ENCODE measurements at regions not wholly inside any gene's neighbourhood (a gene's known extent, or its start where the extent isn't known, plus 50 kb on each side); places are given as distances from the start of the nearest gene placed in this dataset.

GRCh38 chr2:144801766-144802165 is 281.8 kb upstream of the ZEB2 start:
- Histone ChIP-seq H3K27ac (ENCODE audit: low read depth, low read length) (no peak overlapping the region), H3K9me3 (ENCODE audit: control insufficient read depth in 5 of 5, low read length in 5 of 5) (no peaks in the 10 kb centered on the region), H3K36me3 (ENCODE audit: control insufficient read depth in 5 of 5, insufficient read depth in 5 of 5, low read length in 5 of 5) (no peaks in the 10 kb centered on the region), H3K4me3 (ENCODE audit: low read depth in 1 of 5, low read length in 5 of 5) (no peak overlapping the region), H3K4me1 (ENCODE audit: control insufficient read depth in 5 of 5, insufficient read depth in 5 of 5, low read length in 5 of 5) (peaks cover 0 to 5% (median 0%) of the 10 kb centered on the region in 5 donors), H3K27me3 (ENCODE audit: control insufficient read depth in 5 of 5, insufficient read depth in 4 of 5, low read length in 5 of 5) (no peaks in the 10 kb centered on the region), H3K9ac (ENCODE audit: low read length in 5 of 5) (no peak overlapping the region)

GRCh38 chr2:144801325-144801724 is 281.4 kb upstream of the ZEB2 start:
- no peaks in the 10 kb centered on the region for H3K36me3 ChIP-seq (ENCODE audit: control insufficient read depth in 5 of 5, insufficient read depth in 5 of 5, low read length in 5 of 5)
- peaks cover 0 to 5% (median 0%) of the 10 kb centered on the region in 5 donors for H3K4me1 ChIP-seq (ENCODE audit: control insufficient read depth in 5 of 5, insufficient read depth in 5 of 5, low read length in 5 of 5)
- no peaks in the 10 kb centered on the region for H3K9me3 ChIP-seq (ENCODE audit: control insufficient read depth in 5 of 5, low read length in 5 of 5)
- no peak overlapping the region for H3K27ac ChIP-seq (ENCODE audit: low read depth, low read length)
- H3K4me3 ChIP-seq (ENCODE audit: low read depth in 1 of 5, low read length in 5 of 5): no peak overlapping the region
- no peak overlapping the region for H3K9ac ChIP-seq (ENCODE audit: low read length in 5 of 5)
- no peaks in the 10 kb centered on the region for H3K27me3 ChIP-seq (ENCODE audit: control insufficient read depth in 5 of 5, insufficient read depth in 4 of 5, low read length in 5 of 5)

GRCh38 chr2:144798989-144799388 is 279.1 kb upstream of the ZEB2 start:
- no peak overlapping the region for H3K4me3 ChIP-seq (ENCODE audit: low read depth in 1 of 5, low read length in 5 of 5)
- H3K4me1 ChIP-seq (ENCODE audit: control insufficient read depth in 5 of 5, insufficient read depth in 5 of 5, low read length in 5 of 5): no peaks in the 10 kb centered on the region
- H3K9ac ChIP-seq (ENCODE audit: low read length in 5 of 5): no peak overlapping the region
- H3K27ac ChIP-seq (ENCODE audit: low read depth, low read length): no peak overlapping the region
- H3K9me3 ChIP-seq (ENCODE audit: control insufficient read depth in 5 of 5, low read length in 5 of 5): no peaks in the 10 kb centered on the region
- no peaks in the 10 kb centered on the region for H3K36me3 ChIP-seq (ENCODE audit: control insufficient read depth in 5 of 5, insufficient read depth in 5 of 5, low read length in 5 of 5)
- no peaks in the 10 kb centered on the region for H3K27me3 ChIP-seq (ENCODE audit: control insufficient read depth in 5 of 5, insufficient read depth in 4 of 5, low read length in 5 of 5)

GRCh38 chr2:144798034-144798433 is 278.1 kb upstream of the ZEB2 start:
- H3K27ac ChIP-seq (ENCODE audit: low read depth, low read length): no peak overlapping the region
- H3K36me3 ChIP-seq (ENCODE audit: control insufficient read depth in 5 of 5, insufficient read depth in 5 of 5, low read length in 5 of 5): no peaks in the 10 kb centered on the region
- H3K9ac ChIP-seq (ENCODE audit: low read length in 5 of 5): no peak overlapping the region
- no peaks in the 10 kb centered on the region for H3K27me3 ChIP-seq (ENCODE audit: control insufficient read depth in 5 of 5, insufficient read depth in 4 of 5, low read length in 5 of 5)
- no peaks in the 10 kb centered on the region for H3K4me1 ChIP-seq (ENCODE audit: control insufficient read depth in 5 of 5, insufficient read depth in 5 of 5, low read length in 5 of 5)
- H3K4me3 ChIP-seq (ENCODE audit: low read depth in 1 of 5, low read length in 5 of 5): no peak overlapping the region
- H3K9me3 ChIP-seq (ENCODE audit: control insufficient read depth in 5 of 5, low read length in 5 of 5): no peaks in the 10 kb centered on the region

GRCh38 chr2:144796936-144797335 is 277.0 kb upstream of the ZEB2 start:
- Histone ChIP-seq H3K36me3 (ENCODE audit: control insufficient read depth in 5 of 5, insufficient read depth in 5 of 5, low read length in 5 of 5) (no peaks in the 10 kb centered on the region), H3K27me3 (ENCODE audit: control insufficient read depth in 5 of 5, insufficient read depth in 4 of 5, low read length in 5 of 5) (no peaks in the 10 kb centered on the region), H3K4me1 (ENCODE audit: control insufficient read depth in 5 of 5, insufficient read depth in 5 of 5, low read length in 5 of 5) (no peaks in the 10 kb centered on the region), H3K27ac (ENCODE audit: low read depth, low read length) (no peak overlapping the region), H3K4me3 (ENCODE audit: low read depth in 1 of 5, low read length in 5 of 5) (no peak overlapping the region), H3K9me3 (ENCODE audit: control insufficient read depth in 5 of 5, low read length in 5 of 5) (no peaks in the 10 kb centered on the region), H3K9ac (ENCODE audit: low read length in 5 of 5) (no peak overlapping the region)

GRCh38 chr2:144796164-144796563 is 276.2 kb upstream of the ZEB2 start:
- H3K36me3 ChIP-seq (ENCODE audit: control insufficient read depth in 5 of 5, insufficient read depth in 5 of 5, low read length in 5 of 5): no peaks in the 10 kb centered on the region
- H3K4me1 ChIP-seq (ENCODE audit: control insufficient read depth in 5 of 5, insufficient read depth in 5 of 5, low read length in 5 of 5): no peaks in the 10 kb centered on the region
- no peak overlapping the region for H3K27ac ChIP-seq (ENCODE audit: low read depth, low read length)
- no peak overlapping the region for H3K4me3 ChIP-seq (ENCODE audit: low read depth in 1 of 5, low read length in 5 of 5)
- H3K27me3 ChIP-seq (ENCODE audit: control insufficient read depth in 5 of 5, insufficient read depth in 4 of 5, low read length in 5 of 5): no peaks in the 10 kb centered on the region
- H3K9ac ChIP-seq (ENCODE audit: low read length in 5 of 5): no peak overlapping the region
- H3K9me3 ChIP-seq (ENCODE audit: control insufficient read depth in 5 of 5, low read length in 5 of 5): no peaks in the 10 kb centered on the region

- no peak overlapping the region for H3K27ac ChIP-seq (ENCODE audit: low read depth, low read length)
- H3K9ac ChIP-seq (ENCODE audit: low read length in 5 of 5): no peak overlapping the region
- H3K36me3 ChIP-seq (ENCODE audit: control insufficient read depth in 5 of 5, insufficient read depth in 5 of 5, low read length in 5 of 5): no peaks in the 10 kb centered on the region
- no peaks in the 10 kb centered on the region for H3K9me3 ChIP-seq (ENCODE audit: control insufficient read depth in 5 of 5, low read length in 5 of 5)
- no peaks in the 10 kb centered on the region for H3K27me3 ChIP-seq (ENCODE audit: control insufficient read depth in 5 of 5, insufficient read depth in 4 of 5, low read length in 5 of 5)
- no peak overlapping the region for H3K4me3 ChIP-seq (ENCODE audit: low read depth in 1 of 5, low read length in 5 of 5)
- no peaks in the 10 kb centered on the region for H3K4me1 ChIP-seq (ENCODE audit: control insufficient read depth in 5 of 5, insufficient read depth in 5 of 5, low read length in 5 of 5)
These were observed 265.3 kb upstream of the ZEB2 start for GRCh38 chr2:144785253-144785652.

GRCh38 chr2:144780983-144781382 is 261.1 kb upstream of the ZEB2 start:
- Histone ChIP-seq H3K4me1 (ENCODE audit: control insufficient read depth in 5 of 5, insufficient read depth in 5 of 5, low read length in 5 of 5) (no peaks in the 10 kb centered on the region), H3K4me3 (ENCODE audit: low read depth in 1 of 5, low read length in 5 of 5) (no peak overlapping the region), H3K36me3 (ENCODE audit: control insufficient read depth in 5 of 5, insufficient read depth in 5 of 5, low read length in 5 of 5) (no peaks in the 10 kb centered on the region), H3K27ac (ENCODE audit: low read depth, low read length) (no peak overlapping the region), H3K9ac (ENCODE audit: low read length in 5 of 5) (no peak overlapping the region), H3K9me3 (ENCODE audit: control insufficient read depth in 5 of 5, low read length in 5 of 5) (no peaks in the 10 kb centered on the region), H3K27me3 (ENCODE audit: control insufficient read depth in 5 of 5, insufficient read depth in 4 of 5, low read length in 5 of 5) (no peaks in the 10 kb centered on the region)

- Histone ChIP-seq H3K27ac (ENCODE audit: low read depth, low read length) (no peak overlapping the region), H3K9ac (ENCODE audit: low read length in 5 of 5) (no peak overlapping the region), H3K27me3 (ENCODE audit: control insufficient read depth in 5 of 5, insufficient read depth in 4 of 5, low read length in 5 of 5) (no peaks in the 10 kb centered on the region), H3K4me3 (ENCODE audit: low read depth in 1 of 5, low read length in 5 of 5) (no peak overlapping the region), H3K9me3 (ENCODE audit: control insufficient read depth in 5 of 5, low read length in 5 of 5) (no peaks in the 10 kb centered on the region), H3K36me3 (ENCODE audit: control insufficient read depth in 5 of 5, insufficient read depth in 5 of 5, low read length in 5 of 5) (no peaks in the 10 kb centered on the region), H3K4me1 (ENCODE audit: control insufficient read depth in 5 of 5, insufficient read depth in 5 of 5, low read length in 5 of 5) (no peaks in the 10 kb centered on the region)
These were observed 256.8 kb upstream of the ZEB2 start for GRCh38 chr2:144776766-144777165.

GRCh38 chr2:144774809-144775208 is 254.9 kb upstream of the ZEB2 start:
- H3K4me1 ChIP-seq (ENCODE audit: control insufficient read depth in 5 of 5, insufficient read depth in 5 of 5, low read length in 5 of 5): no peaks in the 10 kb centered on the region
- H3K4me3 ChIP-seq (ENCODE audit: low read depth in 1 of 5, low read length in 5 of 5): no peak overlapping the region
- H3K27ac ChIP-seq (ENCODE audit: low read depth, low read length): no peak overlapping the region

GRCh38 chr2:144771348-144771747 is 251.4 kb upstream of the ZEB2 start:
- no peaks in the 10 kb centered on the region for H3K36me3 ChIP-seq (ENCODE audit: control insufficient read depth in 5 of 5, insufficient read depth in 5 of 5, low read length in 5 of 5)
- H3K9me3 ChIP-seq (ENCODE audit: control insufficient read depth in 5 of 5, low read length in 5 of 5): no peaks in the 10 kb centered on the region
- no peak overlapping the region for H3K9ac ChIP-seq (ENCODE audit: low read length in 5 of 5)
- no peaks in the 10 kb centered on the region for H3K27me3 ChIP-seq (ENCODE audit: control insufficient read depth in 5 of 5, insufficient read depth in 4 of 5, low read length in 5 of 5)
- no peak overlapping the region for H3K4me3 ChIP-seq (ENCODE audit: low read depth in 1 of 5, low read length in 5 of 5)
- H3K27ac ChIP-seq (ENCODE audit: low read depth, low read length): no peak overlapping the region
- no peaks in the 10 kb centered on the region for H3K4me1 ChIP-seq (ENCODE audit: control insufficient read depth in 5 of 5, insufficient read depth in 5 of 5, low read length in 5 of 5)

More at GRCh38 chr2:144774809-144775208, 254.9 kb upstream of the ZEB2 start:
- Histone ChIP-seq H3K27me3 (ENCODE audit: control insufficient read depth in 5 of 5, insufficient read depth in 4 of 5, low read length in 5 of 5) (no peaks in the 10 kb centered on the region), H3K36me3 (ENCODE audit: control insufficient read depth in 5 of 5, insufficient read depth in 5 of 5, low read length in 5 of 5) (no peaks in the 10 kb centered on the region), H3K9ac (ENCODE audit: low read length in 5 of 5) (no peak overlapping the region), H3K9me3 (ENCODE audit: control insufficient read depth in 5 of 5, low read length in 5 of 5) (no peaks in the 10 kb centered on the region)
